Adrenal gland (tissue), 5 donors: ENCODE measurements at regions not wholly inside any gene's neighbourhood (a gene's known extent, or its start where the extent isn't known, plus 50 kb on each side); places are given as distances from the start of the nearest gene placed in this dataset.

Experiments used
- CTCF ChIP-seq, 6 experiments: fragments of 450-650 bp in 4 of 6; fragments of 200-600 bp in 2 of 6; sonication (generic) in 1 of 6; IDR thresholded peaks; 1 replicate in 5 of 6; 2 replicates in 1 of 6; pipeline versions ENCODE4 v1.5.1 to v1.8.0; 2016 to 2021; ENCODE audit warnings: antibody characterized with exemption in 6 of 6, mild to moderate bottlenecking in 2 of 6, moderate library complexity in 1 of 6
- POLR2A ChIP-seq, 2 donors: fragments of 450-650 bp; IDR thresholded peaks; one replicate each; pipeline ENCODE4 v1.6.1; 2017; ENCODE audit warnings: antibody characterized with exemption in 2 of 2, mild to moderate bottlenecking in 2 of 2, moderate library complexity in 1 of 2
- donor health status: DM: no; HTN: no; CAD: no.

DNA sequence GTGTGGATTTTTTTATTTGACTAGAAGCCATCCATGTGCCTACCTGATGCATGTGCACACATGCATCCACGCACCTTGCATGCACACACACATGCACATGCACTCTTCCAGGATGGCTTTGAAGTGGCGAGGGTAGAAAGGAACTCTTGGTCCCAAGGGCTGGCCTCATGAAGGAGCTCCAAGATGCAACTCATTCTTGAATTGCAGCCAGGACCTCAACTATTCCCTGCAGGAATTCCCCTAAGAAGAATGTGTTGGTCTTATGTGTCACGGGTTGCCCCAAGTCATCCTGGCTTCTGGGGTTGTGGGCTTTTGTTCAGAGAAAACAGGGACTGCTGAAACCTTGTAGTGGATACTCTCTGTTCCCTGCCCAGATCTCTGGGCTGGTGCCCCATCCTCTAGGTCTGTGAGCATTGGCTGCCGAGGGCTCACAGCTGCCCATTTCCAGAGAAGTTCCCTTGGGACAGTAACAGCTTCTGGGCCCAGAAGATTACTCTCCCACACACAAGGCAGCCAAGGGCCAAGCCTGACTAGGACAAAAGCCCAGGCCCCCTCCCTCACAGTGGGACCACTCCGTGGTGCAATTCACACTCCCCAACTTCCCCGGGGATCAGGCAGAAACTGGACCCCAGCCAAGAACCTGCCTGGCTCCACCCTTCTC lies 137.6 kb downstream of the COPS8 start:
- TF ChIP-seq POLR2A (IDR thresholded peaks at IDR 0.05) (no peak), CTCF (IDR thresholded peaks at IDR 0.05) (no peak)
